Umbilical cord (tissue), 1 donor: ENCODE measurements at regions not wholly inside any gene's neighbourhood (a gene's known extent, or its start where the extent isn't known, plus 50 kb on each side); places are given as distances from the start of the nearest gene placed in this dataset.

Experiments
- DNase-seq: peaks from one replicate; pipeline ENCODE4 v3.0.0-alpha.2; 2015; ENCODE audit warnings: low spot score

DNA sequence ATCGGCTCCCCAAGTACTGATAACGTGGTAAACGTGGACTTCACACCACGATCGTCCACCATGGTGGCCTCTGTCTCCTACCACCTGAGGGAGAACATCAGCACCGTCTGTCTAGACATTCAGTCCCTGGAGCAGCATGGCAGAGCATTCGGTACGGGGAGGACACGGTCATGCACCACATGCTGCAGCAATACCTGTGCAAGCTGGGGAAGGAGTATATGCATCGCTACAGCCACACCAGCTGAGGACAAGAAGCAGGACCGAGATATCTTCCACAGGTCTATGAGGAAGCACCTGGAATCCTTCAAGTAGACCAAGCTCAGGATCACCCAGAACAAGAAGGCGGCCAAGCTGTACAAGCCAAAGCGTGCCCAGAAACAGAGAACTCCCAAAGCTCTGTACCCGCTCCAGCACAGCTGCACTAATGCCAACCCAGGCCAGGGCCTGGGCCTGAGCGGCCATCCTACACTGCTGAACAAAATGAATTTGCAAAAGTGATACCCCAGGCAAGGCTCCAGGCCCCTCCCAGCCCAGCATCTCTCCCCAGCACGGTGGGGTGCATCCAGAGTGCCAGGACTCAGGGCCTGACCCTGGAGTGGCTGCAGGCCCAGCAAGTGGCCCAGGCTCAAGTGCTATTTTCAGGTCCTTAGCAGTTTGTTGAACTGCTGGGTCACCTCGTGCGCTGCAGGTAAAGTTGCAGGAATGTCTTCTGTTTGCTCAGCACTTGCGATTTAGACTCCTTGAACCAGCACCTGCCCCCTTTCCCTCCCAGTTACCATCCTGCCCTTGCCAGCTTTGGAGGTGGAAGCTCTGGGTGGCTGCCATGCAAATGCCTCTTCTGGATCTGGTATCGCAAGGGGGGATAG is 119.3 kb upstream of the SERPIND1 start:
- no peak for DNase-seq

- no peak for DNase-seq
These were observed 118.3 kb upstream of the SERPIND1 start for GRCh38 chr22:20655623-20656022.

DNA sequence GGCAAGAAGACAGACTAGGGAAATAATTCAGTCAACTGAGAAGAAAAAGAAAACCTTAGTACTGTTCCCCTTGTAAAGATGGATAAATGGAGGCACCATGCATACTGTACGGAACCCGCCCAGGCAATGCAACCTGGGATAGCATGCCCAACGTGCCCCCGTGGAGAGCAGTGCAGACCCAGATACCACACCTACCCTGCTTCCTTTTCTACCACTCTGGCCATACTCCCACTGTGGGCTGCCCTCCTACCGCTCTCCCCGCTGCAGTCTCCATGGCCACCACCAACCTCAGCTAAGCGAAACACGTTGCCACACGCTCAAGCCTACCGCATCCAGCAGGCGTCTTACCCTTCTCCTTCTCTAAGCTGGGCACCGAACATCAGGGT is 117.4 kb upstream of the SERPIND1 start:
- DNase-seq, result no peak

- DNase-seq, result no peak
These were observed 116.7 kb upstream of the SERPIND1 start for GRCh38 chr22:20656902-20657836.
